HG03097 (cell line): ENCODE measurements at regions not wholly inside any gene's neighbourhood (a gene's known extent, or its start where the extent isn't known, plus 50 kb on each side); places are given as distances from the start of the nearest gene placed in this dataset.
A peak's percentile ranks its signal among the peaks of the same experiment; 100 is the strongest.

Experiments
- ATAC-seq: cut with Tn5 transposase; IDR thresholded peaks from one replicate; pipeline ENCODE4 v1.9.1; 2021; ENCODE audit not compliant: unreplicated experiment, low FRiP score

DNA sequence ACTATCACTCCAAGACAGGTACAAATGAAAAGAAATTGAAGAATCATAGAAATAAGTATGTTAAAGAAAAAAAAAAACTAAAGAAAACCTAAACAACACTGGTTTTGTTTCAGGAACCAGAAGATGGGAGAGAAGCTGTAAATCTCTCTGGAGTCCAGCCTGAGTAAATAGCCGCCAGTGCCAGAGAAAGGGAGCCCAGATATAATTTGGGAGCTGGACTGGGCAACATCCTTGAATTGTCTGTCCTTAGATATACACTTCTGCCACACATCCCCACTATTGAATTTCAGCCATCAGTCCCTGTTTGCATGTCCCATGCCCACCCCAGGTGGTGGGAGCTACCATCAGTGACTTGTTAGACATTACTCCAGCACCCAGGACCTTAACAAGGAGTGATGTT is 979.6 kb downstream of the DTWD2 start:
- ATAC-seq, result no peak

DNA sequence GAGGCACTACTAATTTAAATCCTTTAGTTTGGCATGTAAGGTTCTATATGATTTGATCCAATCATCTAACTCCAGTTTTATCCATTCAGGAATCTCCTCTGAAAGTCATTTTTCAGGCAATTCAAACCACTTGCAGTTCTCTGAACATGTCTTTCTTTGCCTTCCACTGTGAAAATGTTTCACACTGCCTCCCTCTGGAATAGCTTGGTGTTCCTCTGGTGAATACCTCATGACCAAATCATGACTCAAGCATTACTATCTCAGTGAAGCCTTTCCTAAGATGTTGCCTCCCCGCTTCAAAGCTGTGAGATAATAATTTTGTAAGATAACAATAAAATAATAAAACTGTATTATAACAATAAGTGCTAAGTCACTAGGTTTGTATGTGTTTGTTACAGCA is 981.1 kb downstream of the DTWD2 start:
- ATAC-seq, result no peak

DNA sequence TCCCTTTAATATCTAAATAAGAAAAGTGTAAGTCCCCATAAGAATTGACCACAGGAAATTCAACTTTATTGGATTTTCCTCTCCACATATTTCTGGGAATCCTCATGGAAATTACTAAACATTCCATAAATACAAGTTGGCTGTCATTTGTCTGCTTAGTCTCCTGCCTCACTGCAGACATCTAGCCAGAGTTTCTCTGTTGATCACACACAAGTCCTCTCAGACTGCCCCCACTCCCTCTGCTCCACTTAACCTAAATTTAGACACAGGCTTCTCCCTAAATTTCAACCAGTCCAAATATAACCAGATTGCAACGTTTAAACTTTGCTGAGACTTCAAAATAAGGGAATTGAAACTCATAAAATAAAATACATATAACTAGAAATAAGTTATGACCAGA is 982.1 kb downstream of the DTWD2 start:
- ATAC-seq, result no peak

DNA sequence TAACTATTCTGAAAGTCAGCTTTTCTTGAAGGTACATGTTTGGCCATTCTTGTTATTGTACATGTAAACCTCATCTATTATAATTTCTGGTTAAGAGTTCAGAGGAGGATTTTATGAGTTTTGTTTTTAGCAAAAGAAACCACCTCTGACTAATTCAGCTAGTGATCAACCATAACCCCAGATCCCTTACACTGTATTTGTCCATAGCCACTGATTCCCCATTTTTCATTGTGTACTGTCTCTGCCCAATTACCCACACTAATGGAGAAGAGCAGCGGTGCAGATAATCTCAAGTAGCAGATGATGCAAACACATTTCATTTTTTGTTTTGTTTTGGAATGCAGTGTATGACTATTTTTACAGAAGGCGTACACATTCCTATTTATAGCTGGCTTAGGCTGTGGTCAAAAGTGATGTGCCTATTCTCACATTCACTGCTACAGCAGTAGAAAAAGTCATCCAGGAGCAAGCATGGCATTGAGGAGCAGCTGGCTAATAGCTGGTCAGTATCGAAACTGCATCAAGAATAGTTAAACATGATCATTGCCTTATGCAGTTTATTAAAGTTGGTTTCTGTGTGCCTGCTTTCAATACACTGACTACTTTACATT is 988.3 kb downstream of the DTWD2 start:
- peak; percentile 56 for ATAC-seq

DNA sequence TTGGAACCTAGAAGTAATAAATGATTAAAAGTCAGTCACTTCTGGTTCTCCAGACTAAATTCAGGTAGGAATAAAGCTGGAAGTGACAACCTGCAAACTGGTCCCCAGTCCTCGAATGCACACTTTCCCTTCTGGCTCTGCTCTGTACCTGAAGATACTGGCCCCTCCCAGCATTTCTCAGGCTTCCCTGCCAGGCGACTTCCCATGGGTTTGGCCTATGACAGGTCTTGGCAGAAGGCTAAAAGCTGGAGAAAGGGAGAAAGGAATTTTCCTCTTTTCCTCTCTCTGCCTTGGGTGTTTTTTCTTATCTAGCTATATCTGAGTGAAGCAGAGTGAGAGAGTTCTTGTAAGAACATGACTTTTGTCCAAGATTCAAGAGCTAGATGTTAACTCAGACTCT is 1005.7 kb downstream of the DTWD2 start:
- ATAC-seq, result no peak

DNA sequence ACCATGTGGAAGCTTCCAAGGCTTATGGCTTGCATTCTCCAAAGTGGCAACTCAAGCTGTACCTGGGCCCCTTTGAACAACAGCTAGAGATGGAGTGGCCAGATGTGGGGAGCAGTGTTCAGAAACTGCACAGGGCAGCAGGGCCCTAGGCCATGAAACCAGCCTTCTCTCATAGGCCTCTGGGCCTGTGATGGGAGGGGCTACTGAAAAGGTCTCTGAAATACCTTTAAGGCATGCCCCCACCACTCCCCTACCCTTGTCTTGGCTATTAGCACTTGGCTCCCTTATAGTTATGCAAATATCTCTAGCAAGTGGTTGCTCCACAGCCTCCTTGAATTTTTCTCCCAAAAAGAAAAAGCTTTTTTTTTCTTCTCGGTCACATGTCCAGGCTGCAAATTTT is 1014.6 kb downstream of the DTWD2 start:
- ATAC-seq, result no peak

DNA sequence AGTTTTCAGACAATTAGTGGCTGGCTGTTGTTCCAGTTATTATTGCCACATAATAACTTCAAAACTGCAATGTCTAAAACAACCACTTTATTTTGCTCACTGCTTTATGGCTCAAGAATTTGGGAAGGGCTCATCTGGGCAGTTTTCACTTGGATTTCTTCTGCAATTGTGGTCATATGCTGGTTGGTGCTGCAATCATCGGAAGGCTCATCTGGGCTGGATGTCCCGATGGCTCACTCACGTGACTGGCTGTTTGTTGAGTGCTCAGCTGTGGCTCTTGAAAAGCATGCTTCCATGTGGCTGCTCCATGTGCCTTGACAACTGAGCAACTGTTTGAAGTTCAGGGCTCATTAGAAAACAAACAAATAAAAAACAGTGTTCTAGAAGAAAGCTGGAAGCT is 1032.5 kb downstream of the DTWD2 start:
- no peak for ATAC-seq

DNA sequence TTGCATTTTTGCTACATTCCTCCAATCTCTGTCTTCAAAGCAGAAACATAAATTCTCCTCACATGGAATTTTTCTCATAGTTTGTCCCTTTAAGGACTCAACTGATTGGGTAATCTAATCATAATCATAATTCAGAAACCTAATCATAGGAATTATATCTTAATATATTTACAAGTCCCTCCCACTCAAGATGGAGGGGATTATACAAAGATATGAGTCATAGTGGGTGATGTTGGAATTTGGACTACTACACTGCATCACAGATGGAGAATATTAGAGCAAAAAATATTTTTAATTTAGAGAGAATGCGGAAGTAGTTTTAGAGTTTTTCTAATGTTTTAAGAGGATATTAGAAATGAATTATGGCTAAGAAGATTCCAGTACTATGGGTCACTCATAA is 1034.0 kb downstream of the DTWD2 start:
- ATAC-seq, result no peak

DNA sequence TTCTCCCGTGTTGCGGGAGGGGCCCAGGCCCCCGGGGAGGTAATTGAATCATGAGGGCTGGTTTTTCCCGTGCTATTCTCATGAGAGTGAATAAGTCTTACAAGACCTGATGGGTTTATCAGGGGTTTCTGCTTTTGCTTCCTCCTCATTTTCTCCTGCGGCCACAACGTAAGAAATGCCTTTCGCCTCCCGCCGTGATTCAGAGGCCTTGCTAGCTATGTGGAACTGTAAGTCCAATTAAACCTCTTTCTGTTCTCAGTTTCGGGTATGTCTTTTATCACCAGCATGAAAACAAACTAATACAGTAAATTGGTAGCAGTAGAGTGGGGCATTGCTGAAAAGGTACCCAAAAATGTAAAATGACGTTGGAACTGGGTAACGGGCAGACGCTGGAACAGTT is 1035.1 kb downstream of the DTWD2 start:
- no peak for ATAC-seq

DNA sequence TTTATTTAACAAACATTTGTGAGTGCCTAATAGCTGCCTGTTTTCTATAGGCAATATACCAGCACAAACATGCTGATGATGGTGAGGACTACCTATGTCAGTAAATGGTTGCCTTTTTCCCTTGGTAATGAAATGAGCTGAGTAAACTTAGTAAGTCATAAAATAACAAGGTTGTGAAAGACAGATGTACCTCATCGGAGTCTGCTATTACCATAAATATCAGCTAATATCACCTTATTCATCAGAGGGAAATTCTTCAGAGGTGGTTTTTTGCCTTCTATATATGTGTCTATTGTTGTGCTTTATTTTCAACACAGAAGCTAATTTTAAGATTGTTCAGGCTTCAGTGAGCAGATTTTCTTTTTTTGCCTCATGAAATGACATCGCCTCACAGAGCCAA is 1040.5 kb downstream of the DTWD2 start:
- ATAC-seq, result no peak

DNA sequence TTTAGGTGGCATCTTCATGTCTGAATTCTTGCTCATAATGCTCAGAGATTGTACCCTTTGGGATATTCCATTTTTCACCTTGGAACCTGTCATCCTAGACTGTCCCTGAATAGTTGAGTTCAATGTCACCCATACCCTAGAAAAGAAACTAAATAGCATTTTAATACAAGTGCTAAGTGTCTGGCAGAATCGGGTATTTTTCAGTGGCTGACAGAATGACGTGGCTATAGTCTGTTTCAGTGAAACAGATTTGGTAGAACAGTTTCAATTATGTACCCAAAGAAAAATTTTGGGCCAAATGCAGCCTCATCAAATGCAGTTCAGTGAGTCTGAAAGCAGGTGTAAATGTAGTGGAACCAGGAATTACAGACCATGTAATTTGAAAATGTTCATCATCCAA is 1041.2 kb downstream of the DTWD2 start:
- ATAC-seq, result no peak

DNA sequence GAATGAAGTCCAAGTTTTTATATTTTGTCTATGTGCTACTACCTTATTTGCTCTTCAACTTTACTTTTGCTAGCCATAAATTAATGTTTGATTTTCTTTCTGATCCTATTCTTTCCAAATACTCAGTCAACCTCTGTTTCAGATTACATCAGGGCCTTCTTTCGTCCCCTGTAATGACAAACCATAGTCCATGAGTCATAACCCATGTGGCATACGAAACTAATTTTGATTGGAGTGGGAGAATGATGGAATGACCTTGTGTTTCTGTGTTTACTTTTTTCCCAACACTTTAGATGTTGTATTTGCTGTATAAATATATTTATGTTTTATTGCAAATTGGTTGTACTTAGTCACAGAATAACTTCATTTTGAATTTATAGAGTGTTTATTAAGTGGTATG is 1043.1 kb downstream of the DTWD2 start:
- no peak for ATAC-seq

DNA sequence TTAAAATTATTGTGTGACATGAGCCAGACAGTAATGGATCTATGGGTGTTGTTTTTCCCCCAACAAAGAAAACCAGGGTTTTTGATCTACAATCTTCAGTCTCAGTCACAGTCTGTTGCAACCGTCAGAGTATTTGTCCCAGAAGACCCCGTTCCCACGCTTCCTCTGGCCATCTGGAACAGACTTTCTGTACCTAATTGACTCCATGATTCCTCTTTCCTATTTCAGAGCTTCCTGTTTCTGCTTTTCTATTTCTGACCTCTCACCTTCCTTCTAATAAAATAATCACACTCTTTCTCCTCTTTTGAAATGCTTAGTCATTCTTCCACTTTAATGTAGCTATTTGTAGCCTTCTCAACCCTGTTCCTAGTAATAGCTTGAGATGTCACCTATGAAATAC is 1044.8 kb downstream of the DTWD2 start:
- ATAC-seq, result no peak

DNA sequence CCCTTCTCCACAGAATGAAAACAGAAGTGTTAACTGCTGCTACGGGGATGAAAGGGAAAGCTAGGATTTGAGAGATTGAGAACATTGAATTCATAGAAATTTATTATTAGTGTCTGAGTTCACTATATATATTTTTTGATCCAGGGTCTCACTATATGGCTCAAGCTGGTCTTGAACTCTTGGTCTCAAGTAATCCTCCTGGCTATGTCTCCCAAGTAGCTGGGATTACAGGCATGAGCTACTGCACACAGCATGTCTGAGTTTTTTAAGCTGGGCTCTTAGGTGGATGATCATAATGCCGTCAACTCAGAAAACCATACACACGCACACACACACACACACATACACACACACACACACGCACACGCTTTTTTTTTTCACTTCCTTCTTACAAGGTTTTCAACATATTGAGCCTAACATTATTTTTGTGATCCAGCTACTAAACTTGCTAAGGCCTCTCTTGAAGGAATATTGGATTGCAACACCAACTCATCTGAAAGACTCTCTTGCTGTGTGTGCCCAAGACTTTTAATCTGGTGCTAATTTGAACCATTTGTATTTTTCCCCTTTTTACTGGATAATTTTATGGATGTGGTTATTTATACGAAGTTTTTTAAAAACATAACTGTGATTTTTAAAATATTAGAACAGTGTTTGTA is 1045.4 kb downstream of the DTWD2 start:
- ATAC-seq, result no peak

DNA sequence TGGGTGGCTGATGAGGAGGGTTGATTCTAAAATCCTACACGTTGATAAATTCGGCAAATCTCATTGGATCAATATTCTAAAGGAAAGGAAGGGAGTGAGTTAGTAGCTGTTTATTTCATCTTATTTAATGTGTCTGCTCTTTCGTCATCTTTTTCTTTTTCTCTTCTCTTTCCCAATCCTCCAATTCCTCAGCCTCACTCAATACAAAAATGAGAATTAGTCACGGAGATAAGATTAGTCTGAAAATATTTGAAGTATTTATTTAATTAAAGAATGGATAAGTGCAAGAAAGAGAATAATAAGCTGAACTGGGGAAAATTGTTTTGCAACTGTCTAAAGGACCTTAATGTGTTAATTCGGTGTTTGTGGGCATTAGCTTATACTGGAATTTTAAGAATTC is 1095.1 kb downstream of the DTWD2 start:
- no peak for ATAC-seq

DNA sequence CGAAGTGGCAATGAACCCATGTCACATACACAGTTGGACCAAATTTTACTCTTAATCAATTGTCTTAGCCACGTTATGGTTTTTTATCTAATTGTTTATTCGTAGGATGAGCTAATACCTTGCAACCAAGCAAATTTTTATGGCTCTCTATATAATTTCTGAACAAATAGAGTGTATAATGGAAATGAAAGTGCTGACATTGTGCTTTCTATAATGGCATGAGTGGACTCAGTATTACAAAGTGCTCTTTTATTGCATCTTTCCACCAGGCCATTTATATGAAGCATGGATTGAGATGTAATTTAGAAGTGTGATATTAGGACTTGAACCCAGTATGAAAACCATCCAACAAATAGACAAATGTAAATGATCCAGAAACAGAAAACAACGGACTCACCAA is 1096.0 kb downstream of the DTWD2 start:
- ATAC-seq, result no peak

DNA sequence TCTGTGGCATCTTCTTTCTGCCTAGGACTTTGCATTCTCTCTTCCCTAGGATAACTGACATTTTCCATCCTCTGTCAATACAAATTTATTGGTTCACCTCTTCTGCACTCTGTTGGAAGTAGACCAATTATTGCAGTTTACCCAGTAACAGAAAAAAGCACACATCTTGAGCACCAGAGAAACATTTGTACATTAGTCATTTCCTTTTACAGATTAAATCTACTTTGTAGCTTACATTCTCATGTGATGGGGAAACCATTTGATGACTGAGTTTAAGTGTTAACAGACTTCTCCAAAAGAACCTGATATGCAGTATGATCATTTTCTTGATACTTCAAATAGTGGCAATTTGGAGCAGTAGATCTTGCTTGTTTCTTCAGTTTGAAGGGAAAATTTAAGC is 1098.8 kb downstream of the DTWD2 start:
- ATAC-seq, result no peak

DNA sequence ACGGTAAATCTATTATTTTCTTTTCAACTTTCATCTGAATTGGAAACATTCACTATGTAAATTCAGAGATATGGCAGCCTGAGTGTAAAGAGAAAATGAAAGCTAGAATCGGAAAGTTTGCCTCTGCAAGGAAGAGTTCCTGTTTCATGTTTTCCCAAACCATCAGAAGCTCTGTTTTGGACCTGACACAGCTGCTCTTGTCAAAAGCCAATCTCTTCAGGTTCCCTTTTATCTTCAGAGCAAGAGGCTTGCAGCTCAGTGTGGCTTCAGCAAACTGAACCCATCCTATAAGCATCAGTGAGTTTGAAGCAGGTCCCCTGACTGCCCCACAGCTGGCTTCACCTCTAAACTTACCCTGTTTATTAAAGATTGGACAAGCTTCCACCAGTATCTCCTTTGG is 1099.7 kb downstream of the DTWD2 start:
- ATAC-seq, result peak; percentile 94

DNA sequence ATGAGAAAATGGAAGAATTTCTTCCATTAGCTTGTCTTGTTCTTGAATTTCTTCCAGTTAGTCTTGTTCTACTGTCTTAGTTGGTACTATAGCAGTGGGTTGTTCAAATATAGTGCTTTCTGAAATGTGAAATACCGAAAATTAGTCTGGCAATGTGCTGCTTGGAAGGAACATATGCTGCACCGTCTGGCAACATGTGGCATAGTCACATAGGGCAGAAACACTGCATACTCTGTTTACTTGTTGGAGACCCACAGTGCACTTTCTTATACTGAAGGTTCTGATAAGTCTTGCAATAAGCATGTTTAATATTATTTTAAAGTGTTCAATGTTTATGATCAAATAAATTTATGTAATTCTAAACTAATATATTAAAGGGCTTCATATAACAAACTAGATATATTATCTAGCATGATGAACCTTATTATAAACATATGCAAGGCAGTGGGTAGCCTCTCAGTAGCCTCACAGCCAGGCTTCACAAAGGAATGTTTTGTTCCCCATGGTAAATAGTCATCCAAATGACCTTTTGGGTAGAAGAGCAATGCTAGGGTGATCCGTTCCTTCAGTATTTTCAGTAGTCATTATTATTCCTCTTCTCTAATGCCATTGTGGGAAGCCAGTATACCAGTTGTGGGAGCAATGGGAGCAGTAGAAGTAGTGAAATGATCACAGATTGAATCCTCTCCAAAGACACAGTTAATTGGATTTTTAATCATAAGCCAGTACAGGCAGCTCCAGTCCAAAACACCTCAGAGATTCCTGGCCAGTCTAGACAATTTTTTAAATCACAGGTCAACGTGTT is 1106.7 kb downstream of the DTWD2 start:
- no peak for ATAC-seq

DNA sequence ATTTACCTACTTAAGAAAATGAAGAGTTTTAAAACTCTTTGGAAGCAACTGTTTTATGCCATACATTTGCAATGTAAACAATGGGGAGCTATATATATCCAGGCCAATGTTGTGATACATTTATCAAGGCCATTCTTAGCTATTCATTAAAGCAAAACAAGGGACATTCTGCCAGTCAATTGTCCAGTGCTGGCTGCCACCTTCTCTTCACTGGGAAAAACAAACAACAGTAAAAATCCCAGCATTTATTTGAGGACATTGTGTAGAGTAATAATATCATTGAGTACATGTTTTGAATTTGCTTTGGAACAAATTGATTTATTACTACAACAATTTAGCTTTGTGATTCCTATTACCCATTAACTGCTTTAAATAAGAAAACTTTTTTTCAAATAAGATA is 1107.4 kb downstream of the DTWD2 start:
- no peak for ATAC-seq

DNA sequence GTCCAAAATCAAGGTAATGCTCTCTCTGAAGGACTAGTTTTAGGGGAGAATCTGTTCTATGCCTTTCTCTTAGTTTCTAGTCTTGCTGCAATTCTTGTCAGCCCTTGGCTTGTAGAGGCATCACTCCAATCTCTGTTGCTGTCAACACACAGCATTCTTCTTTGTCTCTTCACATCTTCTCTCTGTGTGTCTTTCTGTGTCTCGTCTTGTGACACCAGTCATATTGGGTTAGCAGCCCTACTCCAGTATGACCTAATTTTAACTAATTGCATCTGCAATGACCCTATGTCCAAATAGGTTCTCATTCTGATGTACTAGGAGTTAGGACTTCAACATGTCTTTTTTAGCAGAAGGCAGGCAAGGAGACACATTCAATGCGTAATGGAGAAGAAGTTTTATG is 1110.6 kb downstream of the DTWD2 start:
- no peak for ATAC-seq

DNA sequence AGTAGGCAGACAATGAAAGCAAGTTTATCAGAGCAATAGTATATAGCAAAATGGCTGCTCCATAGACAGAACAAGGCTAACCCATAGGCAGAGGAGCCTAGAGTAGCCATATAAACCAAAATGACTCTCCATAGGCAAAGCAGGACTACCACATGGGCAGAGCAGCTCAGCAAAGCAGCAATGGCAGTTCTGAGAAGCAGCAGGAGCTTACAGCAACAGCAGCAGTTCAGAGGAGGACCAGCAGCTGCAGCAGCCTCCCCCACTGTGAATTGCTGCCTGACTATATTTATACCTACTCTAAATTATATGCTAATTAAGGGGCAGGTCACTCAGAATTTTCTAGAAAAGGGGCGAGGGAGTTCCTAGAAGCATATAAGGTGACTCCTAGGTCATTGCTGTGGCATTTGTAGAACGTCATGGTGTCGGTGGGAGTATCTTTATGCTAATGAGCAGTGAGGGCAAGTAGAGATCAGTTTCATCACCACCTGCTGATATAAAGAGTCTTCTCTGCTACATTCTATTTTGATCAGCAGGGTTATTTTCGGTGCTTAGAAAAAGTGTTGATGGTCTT is 1115.5 kb downstream of the DTWD2 start:
- no peak for ATAC-seq
